ENCODE measurements at regions not wholly inside any gene's neighbourhood (a gene's known extent, or its start where the extent isn't known, plus 50 kb on each side); places are given as distances from the start of the nearest gene placed in this dataset.
A peak's percentile ranks its signal among the peaks of the same experiment; 100 is the strongest.

GRCh38 chr1:53378061-53378460 is 50.2 kb upstream of the LRP8 start:
- no peak for DNase-seq (ENCODE audit: low read depth in 2 of 2)

DNA sequence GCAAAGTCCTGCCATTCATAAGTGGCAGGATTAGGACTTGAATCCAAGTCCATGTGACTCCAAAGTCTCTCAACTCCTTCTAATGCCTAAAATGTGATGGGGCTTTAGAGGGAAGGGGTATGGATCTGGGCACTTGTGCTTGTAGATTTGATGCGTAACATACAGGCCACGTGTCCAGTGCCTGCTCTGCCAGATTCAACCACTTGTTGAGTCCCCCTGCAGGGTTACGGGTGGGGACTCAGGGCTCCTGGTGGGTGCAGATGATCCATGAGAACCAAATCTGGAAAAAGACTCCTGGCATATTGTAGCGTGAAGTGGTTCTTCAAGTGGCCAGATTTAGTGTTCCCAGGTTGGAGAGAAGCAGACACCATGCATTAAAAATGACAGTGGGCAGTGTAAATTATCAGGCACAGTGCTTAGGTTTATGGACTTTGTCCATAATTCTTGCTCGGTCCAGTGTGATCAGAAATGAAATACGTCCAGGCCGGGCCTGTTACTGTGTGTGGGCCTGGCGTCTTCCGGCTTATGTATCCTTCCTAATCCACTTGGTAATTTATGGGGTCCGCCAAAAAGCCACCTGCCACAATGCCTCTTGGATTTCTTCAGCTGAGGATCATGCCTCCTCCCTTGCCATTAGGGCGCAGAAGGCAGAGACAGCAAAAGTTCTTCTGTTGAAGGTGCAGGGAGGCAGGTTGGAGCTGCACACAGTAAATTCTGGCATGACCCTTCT is 51.2 kb upstream of the LRP8 start:
- DNase-seq (ENCODE audit: low read depth in 2 of 2), result no peak

GRCh38 chr1:53379662-53380002 is 51.8 kb upstream of the LRP8 start:
- DNase-seq (ENCODE audit: low read depth in 2 of 2), result no peak

- no peak for DNase-seq (ENCODE audit: low read depth in 2 of 2)
These were observed 52.4 kb upstream of the LRP8 start for GRCh38 chr1:53380296-53380695.

GRCh38 chr1:53381790-53382401 is 54.0 kb upstream of the LRP8 start:
- no peak for DNase-seq (ENCODE audit: low read depth in 2 of 2)

DNA sequence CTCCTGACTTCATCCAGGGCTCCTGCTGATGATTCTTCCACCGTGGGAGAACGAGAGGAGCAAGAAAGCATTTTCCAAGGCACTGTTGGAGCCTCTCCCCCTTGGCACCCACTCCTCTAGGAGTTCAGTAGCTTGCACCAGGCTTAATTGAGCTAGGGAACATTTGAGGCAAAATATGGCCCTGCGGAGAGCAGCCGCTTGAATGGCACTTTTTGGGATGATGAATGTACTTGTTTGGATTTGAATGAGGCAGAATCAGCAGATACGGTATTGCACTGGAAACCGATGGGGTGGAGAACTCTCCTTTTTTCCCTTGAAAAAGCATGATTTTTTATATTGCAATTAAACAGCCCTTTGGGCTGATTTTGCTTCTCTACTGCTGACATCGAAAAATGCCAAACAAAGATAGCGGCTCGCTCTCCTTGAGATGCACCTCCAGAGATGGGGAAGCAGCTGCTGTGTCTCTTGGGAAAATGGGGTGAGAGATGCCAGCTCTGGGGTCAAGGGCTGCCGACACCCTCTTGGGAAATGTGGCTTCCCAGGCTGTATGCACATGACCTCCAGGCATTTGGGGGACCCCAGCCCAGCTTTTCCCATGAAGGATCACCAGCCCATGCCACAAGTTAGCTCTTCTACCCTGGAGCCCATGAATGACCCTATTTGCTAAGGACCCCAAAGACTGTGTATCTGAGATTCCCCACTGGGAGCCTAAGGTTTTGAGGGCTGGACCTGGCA is 55.4 kb upstream of the LRP8 start:
- DNase-seq (ENCODE audit: low read depth in 2 of 2), result no peak

DNA sequence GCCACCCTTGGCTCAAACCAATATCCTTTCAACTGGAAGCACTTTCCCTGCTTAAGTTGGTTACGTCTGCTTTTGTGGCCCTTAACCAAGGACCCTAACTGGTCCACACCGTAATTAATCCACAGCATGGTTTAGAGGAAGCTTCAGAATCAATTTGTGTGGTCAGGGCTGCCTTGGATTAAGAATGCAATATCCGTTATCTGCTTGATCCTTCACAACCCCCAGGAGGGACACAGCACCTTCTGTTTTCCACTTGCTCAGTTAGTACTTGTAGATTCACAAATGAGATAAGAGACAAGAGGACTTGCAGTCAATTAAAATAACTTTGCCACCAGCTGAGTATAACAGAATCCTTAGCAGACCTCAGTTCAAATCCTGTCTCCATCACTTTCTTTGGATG is 56.9 kb upstream of the LRP8 start:
- DNase-seq (ENCODE audit: low read depth in 2 of 2), result no peak

DNA sequence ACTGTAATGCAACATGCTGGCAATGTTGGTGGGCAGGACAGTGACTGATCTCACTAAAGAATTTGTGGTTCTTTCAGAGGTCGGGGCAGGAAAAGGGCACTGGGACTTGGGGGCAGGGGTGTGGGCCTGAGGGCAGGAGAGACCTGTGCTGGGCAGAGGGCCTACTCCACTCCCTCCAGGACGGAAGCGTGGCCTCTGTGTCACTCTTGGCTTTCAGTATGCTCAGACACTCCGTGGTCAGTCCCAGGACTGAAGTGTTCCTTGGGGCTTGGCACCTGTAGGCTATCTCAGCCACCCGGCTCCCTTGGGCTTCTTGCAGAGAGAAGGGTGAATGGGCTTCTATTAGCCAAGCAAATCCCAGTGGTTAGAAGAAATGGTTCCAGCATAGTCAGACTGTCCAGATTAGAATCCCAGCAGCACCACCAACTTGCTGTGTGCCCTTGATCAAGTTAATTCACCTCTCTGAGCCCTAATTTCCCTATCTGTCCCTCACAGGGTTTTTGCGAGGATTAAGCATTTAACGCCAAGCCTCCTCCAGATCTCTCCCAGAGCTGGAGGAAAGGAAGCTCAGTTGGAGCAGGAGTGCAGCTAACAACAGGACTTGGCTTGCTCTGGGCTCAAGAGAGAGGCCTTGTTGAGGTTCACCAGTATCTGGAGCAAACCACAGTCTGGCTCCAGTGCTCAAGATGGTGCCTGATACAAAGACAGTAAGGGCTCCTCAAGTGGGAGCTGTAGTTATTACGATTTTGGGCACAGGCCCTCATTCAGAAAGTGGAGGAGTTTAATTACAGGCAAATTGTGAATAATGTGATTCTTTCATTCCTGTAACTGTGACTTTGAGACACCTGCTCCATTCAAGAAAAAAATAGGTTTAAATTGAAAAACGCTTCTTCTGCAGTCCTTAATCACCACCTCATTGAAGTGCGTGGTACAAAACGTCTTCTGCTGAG is 57.7 kb upstream of the LRP8 start:
- DNase-seq (ENCODE audit: low read depth in 2 of 2), result no peak

DNA sequence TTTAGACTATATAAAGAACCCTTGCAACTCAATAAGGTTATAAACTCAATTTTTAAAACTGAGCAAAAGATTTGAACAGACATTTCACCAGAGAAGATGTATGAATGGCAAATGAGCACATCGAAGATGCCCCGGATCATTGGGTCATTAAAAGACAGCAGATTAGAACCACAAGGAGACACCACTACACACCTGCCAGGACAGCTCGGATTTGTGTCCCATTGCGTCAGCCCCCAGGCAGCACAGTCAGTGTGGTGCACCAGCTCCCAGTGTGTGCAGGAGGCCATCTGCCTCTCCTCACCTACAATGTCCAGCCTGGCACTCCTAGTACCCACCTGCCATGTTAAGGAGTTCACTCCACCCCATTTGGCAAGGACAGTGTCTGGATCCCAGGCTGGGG is 61.1 kb upstream of the LRP8 start:
- DNase-seq (ENCODE audit: low read depth in 2 of 2), result no peak

GRCh38 chr1:53390261-53390660 is 62.4 kb upstream of the LRP8 start:
- DNase-seq (ENCODE audit: low read depth in 2 of 2), result no peak

DNA sequence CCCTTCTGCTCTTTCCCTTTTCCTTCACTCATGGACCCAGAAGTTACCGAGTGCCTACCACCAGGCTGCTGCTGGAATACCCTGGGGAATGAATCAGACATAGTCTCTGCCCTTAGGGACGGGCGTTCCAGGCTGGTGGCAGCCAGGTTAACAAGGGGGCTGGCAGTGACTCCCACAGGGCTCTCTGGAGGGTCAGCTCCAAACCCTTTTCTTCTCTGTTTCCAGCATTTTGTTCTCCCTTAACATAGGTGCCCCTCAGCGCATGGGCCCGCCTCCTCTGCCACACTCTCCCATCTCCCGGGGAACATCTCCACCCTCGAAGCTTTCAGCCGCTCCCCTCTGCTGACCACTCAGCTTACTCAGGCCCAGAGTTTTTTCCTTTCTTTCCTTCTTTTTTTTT is 62.9 kb upstream of the LRP8 start:
- no peak for DNase-seq (ENCODE audit: low read depth in 2 of 2)

- no peak for DNase-seq (ENCODE audit: low read depth in 2 of 2)
These were observed 63.4 kb upstream of the LRP8 start for GRCh38 chr1:53391296-53391695.

DNA sequence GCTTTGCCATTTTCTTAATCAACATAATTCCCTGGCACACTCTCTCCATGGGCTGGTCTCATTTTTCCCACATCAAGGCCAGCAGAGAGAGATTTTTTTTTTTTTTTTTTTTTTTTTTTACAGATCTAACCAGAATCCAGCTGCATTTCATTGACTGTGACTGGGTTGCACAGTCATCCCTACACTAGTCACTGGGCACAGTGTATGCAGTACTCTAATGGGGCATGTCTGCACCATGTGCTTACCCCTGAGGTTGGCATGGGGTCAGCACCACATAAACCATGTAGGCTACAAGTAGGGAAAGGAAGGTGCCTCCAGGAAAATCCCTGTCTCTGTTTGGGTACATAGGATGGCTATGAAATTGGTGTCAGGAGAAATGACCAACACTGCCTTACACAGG is 64.1 kb upstream of the LRP8 start:
- no peak for DNase-seq (ENCODE audit: low read depth in 2 of 2)

DNA sequence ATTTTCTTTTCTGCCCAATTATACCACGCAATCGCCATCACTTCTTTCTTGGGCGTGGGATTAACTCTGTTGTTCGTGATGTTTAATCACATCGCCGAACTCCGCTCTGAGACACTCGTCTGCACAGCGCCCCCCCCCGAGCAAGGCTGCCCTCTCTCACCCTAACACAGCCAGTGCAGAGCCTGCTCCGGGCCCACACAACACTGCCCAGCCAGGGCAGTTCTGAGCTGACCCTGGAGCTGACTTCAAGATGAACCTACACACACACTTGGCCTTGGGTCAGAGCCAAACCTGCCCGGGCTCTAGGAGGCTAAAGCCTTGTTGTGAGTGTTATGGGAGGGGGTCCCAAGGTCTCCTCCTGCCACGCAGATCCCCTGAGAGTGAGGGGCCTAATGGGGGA is 64.6 kb upstream of the LRP8 start:
- no peak for DNase-seq (ENCODE audit: low read depth in 2 of 2)

- DNase-seq (ENCODE audit: low read depth in 2 of 2), result peak; percentile 43
These were observed 65.5 kb upstream of the LRP8 start for GRCh38 chr1:53393325-53393792.

GRCh38 chr1:53394306-53394705 is 64.9 kb upstream of the DMRTB1 start:
- no peak for DNase-seq (ENCODE audit: low read depth in 2 of 2)

DNA sequence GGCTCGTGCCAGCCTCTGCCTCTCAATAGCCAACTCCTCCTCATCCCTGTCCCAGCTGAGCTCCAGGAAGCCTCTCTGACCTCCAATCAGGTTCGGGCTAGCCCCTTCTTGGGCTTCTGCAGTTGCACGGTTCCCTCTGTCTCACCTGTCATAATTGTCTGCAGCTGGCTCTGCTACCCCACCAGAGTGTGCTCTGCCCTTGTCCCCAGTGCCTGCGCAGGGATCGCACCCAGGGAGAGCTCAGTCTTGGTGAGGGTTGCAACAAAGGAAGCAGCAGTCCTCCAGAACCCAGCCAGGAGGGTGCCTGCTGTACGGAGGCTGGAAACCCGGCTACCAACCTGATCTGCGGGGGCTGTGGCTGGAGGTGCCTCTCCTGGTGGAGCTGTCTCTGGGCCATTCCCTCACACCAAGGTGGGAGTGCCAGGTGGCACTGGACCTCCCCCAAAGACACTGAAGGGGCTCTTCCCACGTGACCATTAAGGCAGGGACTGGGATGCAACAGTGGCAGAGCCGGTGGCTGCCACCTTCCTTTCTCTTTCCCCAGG is 63.5 kb upstream of the DMRTB1 start:
- DNase-seq (ENCODE audit: low read depth in 2 of 2), result no peak

DNA sequence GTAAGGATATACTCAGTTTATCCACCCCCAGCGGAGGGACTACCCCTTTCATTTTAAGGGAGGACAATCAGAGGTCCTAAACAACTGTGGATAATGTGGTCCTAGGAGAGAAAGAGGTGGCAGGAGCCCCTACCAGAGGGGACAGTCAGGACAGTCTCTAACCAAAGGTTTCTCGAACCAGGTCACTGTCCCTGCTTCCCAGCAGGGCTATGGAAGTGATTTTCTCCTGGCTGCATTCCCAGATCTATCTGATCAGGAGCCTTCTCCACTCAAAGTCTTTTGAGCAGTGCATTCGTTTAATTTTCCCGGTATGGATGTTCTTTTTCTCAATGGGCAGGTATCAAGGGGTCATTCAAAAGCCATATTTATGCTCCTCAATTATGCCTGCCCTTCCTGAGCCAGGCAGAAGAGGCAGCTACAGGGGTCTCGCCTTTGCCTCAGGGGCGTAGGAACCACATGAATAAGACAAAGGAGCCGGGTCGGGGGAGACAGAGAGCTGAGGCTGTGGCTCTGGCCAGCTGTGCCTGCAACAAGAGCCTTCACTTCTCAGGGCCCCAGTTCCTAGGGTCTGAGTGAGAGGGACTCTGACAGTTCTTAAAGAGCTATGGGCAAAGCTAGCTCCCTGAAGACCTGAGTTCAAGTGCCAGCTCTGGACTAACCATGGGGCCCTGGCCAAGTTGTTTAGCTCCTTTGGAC is 62.5 kb upstream of the DMRTB1 start:
- DNase-seq (ENCODE audit: low read depth in 2 of 2), result no peak

DNA sequence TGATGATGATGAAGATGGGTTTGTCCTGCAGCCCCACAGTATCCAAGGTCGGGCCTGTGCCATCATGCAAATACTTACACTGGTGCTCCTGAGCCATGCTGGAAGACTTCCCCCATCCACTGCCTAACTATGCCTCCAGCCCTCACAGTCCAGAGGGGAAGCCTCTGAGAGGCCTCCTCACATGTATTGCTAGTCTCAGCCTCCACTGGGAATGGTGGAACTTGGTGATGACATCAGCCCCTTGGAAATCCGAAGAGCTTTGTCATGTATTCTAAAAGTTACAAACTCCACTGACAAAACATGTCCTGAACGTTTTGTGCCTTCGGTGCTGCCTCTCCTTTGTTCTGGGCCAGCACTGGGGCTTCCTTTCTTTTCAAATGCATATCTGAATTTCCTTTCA is 61.1 kb upstream of the DMRTB1 start:
- no peak for DNase-seq (ENCODE audit: low read depth in 2 of 2)

DNA sequence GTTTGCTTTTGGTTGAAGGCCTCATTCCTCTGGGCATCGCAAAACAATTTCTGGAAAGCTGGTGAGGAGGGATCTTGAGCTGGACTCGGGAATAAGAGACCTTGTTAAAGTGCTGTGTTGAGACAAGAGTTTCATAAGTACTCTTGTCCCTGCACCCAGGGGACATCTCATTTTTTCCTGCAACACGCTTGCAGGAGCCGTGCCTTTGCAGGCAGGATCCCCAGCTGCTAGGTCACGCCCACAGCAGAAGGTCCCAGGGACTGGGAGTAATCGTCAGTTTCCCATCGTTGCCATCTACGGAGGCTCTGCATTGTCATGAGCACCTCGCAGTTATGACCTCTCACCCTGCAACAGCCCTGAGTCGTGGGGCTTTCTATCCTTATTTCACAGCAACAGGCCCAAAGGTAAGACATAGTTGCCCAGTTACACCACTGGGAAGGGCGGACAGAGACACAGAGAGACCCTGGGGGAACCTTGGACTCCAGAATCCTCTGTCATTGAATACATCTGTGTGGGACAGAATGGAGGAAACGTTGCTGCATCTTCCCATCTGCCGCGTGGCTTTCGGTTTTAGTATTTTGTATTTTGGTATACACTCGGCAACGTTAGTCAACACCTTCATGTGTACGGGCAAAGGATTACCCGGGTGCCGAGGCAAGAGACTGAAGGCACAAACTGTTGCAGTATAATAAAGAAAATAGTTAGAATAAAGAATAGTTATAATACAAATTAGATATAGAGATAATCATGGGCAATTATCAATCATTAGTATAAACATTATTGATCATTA is 60.4 kb upstream of the DMRTB1 start:
- no peak for DNase-seq (ENCODE audit: low read depth in 2 of 2)

All from stimulated activated CD8-positive, alpha-beta memory T cell treated with anti-CD3 and anti-CD28 coated beads, Interleukin-7, amount 100 ng/mL, for 4 hours (primary cell).